Trophoblast cell (in vitro differentiated cells and primary cell): ENCODE measurements at regions not wholly inside any gene's neighbourhood (a gene's known extent, or its start where the extent isn't known, plus 50 kb on each side); places are given as distances from the start of the nearest gene placed in this dataset.
A peak's percentile ranks its signal among the peaks of the same experiment; 100 is the strongest.

ENCODE experiments used
- DNase-seq, 2 donors: peaks; one replicate each; pipeline ENCODE4 v3.0.0-alpha.2; 2016
- H2AFZ ChIP-seq: 2 replicates; pipeline ENCODE4 v1.6.1; 2013; ENCODE audit warnings: low read length, moderate library complexity, mild to moderate bottlenecking; ENCODE audit not compliant: insufficient read depth, poor library complexity
- H2AK5ac ChIP-seq: 2 replicates; pipeline ENCODE4 v1.6.1; 2013; ENCODE audit warnings: mild to moderate bottlenecking, low read length
- H2BK120ac ChIP-seq: 2 replicates; pipeline ENCODE4 v1.6.1; 2013; ENCODE audit warnings: low read length, mild to moderate bottlenecking, moderate library complexity; ENCODE audit not compliant: insufficient read depth, poor library complexity
- H2BK12ac ChIP-seq: 2 replicates; pipeline ENCODE4 v1.6.1; 2013; ENCODE audit warnings: mild to moderate bottlenecking, low read length, moderate library complexity
- H2BK5ac ChIP-seq: 2 replicates; pipeline ENCODE4 v1.6.1; 2013; ENCODE audit warnings: low read length, low read depth, moderate library complexity, mild to moderate bottlenecking; ENCODE audit not compliant: poor library complexity
- H3K14ac ChIP-seq: 2 replicates; pipeline ENCODE4 v1.6.1; 2013; ENCODE audit warnings: mild to moderate bottlenecking, low read length
- H3K18ac ChIP-seq: 2 replicates; pipeline ENCODE4 v1.6.1; 2013; ENCODE audit warnings: mild to moderate bottlenecking, low read length
- H3K23ac ChIP-seq: 2 replicates; pipeline ENCODE4 v1.6.1; 2013; ENCODE audit warnings: low read length
- H3K27ac ChIP-seq: 2 replicates; pipeline ENCODE4 v1.5.1; 2013; ENCODE audit warnings: low read depth, mild to moderate bottlenecking, inconsistent platforms, low read length, moderate library complexity
- H3K27me3 ChIP-seq: 2 replicates; pipeline ENCODE4 v1.6.1; 2013; ENCODE audit warnings: inconsistent platforms, mild to moderate bottlenecking, low read length, moderate library complexity; ENCODE audit not compliant: insufficient read depth
- H3K36me3 ChIP-seq, 2 experiments: 1 replicate in 1 of 2; 2 replicates in 1 of 2; pipeline ENCODE4 v1.6.1; 2013; ENCODE audit warnings: low read length in 2 of 2, mild to moderate bottlenecking in 2 of 2, moderate library complexity in 1 of 2; ENCODE audit not compliant: insufficient read depth in 2 of 2, control insufficient read depth in 1 of 2
- H3K4ac ChIP-seq: 2 replicates; pipeline ENCODE4 v1.6.1; 2013; ENCODE audit warnings: low read depth, mild to moderate bottlenecking, low read length, moderate library complexity
- H3K4me1 ChIP-seq, 2 experiments: 1 replicate in 1 of 2; 2 replicates in 1 of 2; pipeline ENCODE4 v1.6.1; 2013; ENCODE audit warnings: low read length in 2 of 2, mild to moderate bottlenecking in 2 of 2, moderate library complexity in 1 of 2; ENCODE audit not compliant: insufficient read depth in 2 of 2, control insufficient read depth in 1 of 2
- H3K4me2 ChIP-seq: 2 replicates; pipeline ENCODE4 v1.6.1; 2013; ENCODE audit warnings: inconsistent platforms, mild to moderate bottlenecking, low read length, moderate library complexity
- H3K4me3 ChIP-seq: 2 replicates; pipeline ENCODE4 v1.5.1; 2013; ENCODE audit warnings: mild to moderate bottlenecking, low read depth, low read length, inconsistent platforms
- H3K79me1 ChIP-seq: one replicate; pipeline ENCODE4 v1.6.1; 2013; ENCODE audit warnings: low read length
- H3K79me2 ChIP-seq: 2 replicates; pipeline ENCODE4 v1.6.1; 2013; ENCODE audit warnings: low read length, mild to moderate bottlenecking; ENCODE audit not compliant: control insufficient read depth, insufficient read depth, poor library complexity
- H3K9ac ChIP-seq: 2 replicates; pipeline ENCODE4 v1.6.1; 2013; ENCODE audit warnings: mild to moderate bottlenecking, low read length
- H3K9me3 ChIP-seq: 2 replicates; pipeline ENCODE4 v1.6.1; 2013; ENCODE audit warnings: low read depth, mild to moderate bottlenecking, control low read depth, inconsistent platforms, low read length; ENCODE audit not compliant: insufficient read depth
- H4K12ac ChIP-seq: 2 replicates; pipeline ENCODE4 v1.6.1; 2013; ENCODE audit warnings: low read depth, mild to moderate bottlenecking, low read length, moderate library complexity
- H4K8ac ChIP-seq: 2 replicates; pipeline ENCODE4 v1.6.1; 2013; ENCODE audit warnings: low read depth, mild to moderate bottlenecking, low read length, moderate library complexity
- H4K91ac ChIP-seq: one replicate; pipeline ENCODE4 v1.6.1; 2013; ENCODE audit warnings: low read depth, mild to moderate bottlenecking, low read length, moderate library complexity
- WGBS: extraction: QIAGEN DNeasy Blood & Tissue Kit; methylation state at CpG from one replicate; pipeline ENCODE4 v1.1.7; 2013; ENCODE audit warnings: missing lambda C conversion rate; ENCODE audit not compliant: insufficient read length, insufficient coverage; ENCODE audit errors: extremely low coverage; 5-methylcytosine and 5-hydroxymethylcytosine counted together

- H2AFZ ChIP-seq = no peak overlapping the region
- no peak overlapping the region for H3K18ac ChIP-seq
- H3K14ac ChIP-seq = no peak overlapping the region
- no peaks in the 10 kb centered on the region for H3K27me3 ChIP-seq
- no CpG with 5 or more reads among the region's 2 CpGs for WGBS
- H2BK12ac ChIP-seq = no peak overlapping the region
- no peaks in the 10 kb centered on the region for H3K4me1 ChIP-seq
- no peak overlapping the region for H2BK120ac ChIP-seq
- H3K4me3 ChIP-seq = no peak overlapping the region
- no peak overlapping the region for H3K4me2 ChIP-seq
- no peak for DNase-seq
- no peak overlapping the region for H4K8ac ChIP-seq
- no peak overlapping the region for H2AK5ac ChIP-seq
- H3K36me3 ChIP-seq = no peaks in the 10 kb centered on the region
- H4K12ac ChIP-seq = no peak overlapping the region
- no peak overlapping the region for H2BK5ac ChIP-seq
- H3K9me3 ChIP-seq = peaks cover 3% of the 10 kb centered on the region
- H3K23ac ChIP-seq = no peak overlapping the region
- no peak overlapping the region for H3K4ac ChIP-seq
- H4K91ac ChIP-seq = no peak overlapping the region
- H3K27ac ChIP-seq = no peak overlapping the region
- no peaks in the 10 kb centered on the region for H3K79me1 ChIP-seq
- no peak overlapping the region for H3K9ac ChIP-seq
- no peaks in the 10 kb centered on the region for H3K79me2 ChIP-seq
Observed at GRCh38 chr10:30560326-30560725, 69.2 kb downstream of the LYZL2 start.

GRCh38 chr10:30559180-30559579 lies 70.4 kb downstream of the LYZL2 start:
- H2BK5ac ChIP-seq = no peak overlapping the region
- H3K4me1 ChIP-seq = peaks cover 0 to under 1% of the 10 kb centered on the region in 2 experiments
- no peaks in the 10 kb centered on the region for H3K79me1 ChIP-seq
- no peak overlapping the region for H2AK5ac ChIP-seq
- no peak overlapping the region for H2BK120ac ChIP-seq
- no peak overlapping the region for H2BK12ac ChIP-seq
- no peaks in the 10 kb centered on the region for H3K79me2 ChIP-seq
- no peak overlapping the region for H4K8ac ChIP-seq
- H3K4me3 ChIP-seq = no peak overlapping the region
- H3K9me3 ChIP-seq = peaks cover 3% of the 10 kb centered on the region
- no peak overlapping the region for H3K4me2 ChIP-seq
- H3K27me3 ChIP-seq = no peaks in the 10 kb centered on the region
- H4K12ac ChIP-seq = no peak overlapping the region
- no peak for DNase-seq
- H3K23ac ChIP-seq = no peak overlapping the region
- no peak overlapping the region for H3K18ac ChIP-seq
- no peak overlapping the region for H4K91ac ChIP-seq
- no CpG with 5 or more reads among the region's 9 CpGs for WGBS
- H3K36me3 ChIP-seq = no peaks in the 10 kb centered on the region
- no peak overlapping the region for H3K27ac ChIP-seq
- no peak overlapping the region for H3K9ac ChIP-seq
- H3K14ac ChIP-seq = no peak overlapping the region
- H3K4ac ChIP-seq = no peak overlapping the region
- no peak overlapping the region for H2AFZ ChIP-seq

- Histone ChIP-seq H3K18ac (no peak overlapping the region), H3K4me2 (no peak overlapping the region), H3K4me1 (peaks cover 3 to 5% of the 10 kb centered on the region in 2 experiments), H3K36me3 (no peaks in the 10 kb centered on the region), H3K4ac (no peak overlapping the region), H4K91ac (no peak overlapping the region), H4K12ac (no peak overlapping the region), H3K9ac (no peak overlapping the region), H3K14ac (no peak overlapping the region), H2BK120ac (no peak overlapping the region), H3K27me3 (no peaks in the 10 kb centered on the region), H3K79me2 (no peaks in the 10 kb centered on the region), H3K4me3 (no peak overlapping the region), H2AFZ (no peak overlapping the region), H2AK5ac (no peak overlapping the region), H2BK5ac (no peak overlapping the region), H3K9me3 (peaks cover 3% of the 10 kb centered on the region), H3K27ac (no peak overlapping the region), H4K8ac (no peak overlapping the region), H3K23ac (no peak overlapping the region), H3K79me1 (no peaks in the 10 kb centered on the region), H2BK12ac (no peak overlapping the region)
- no peak for DNase-seq
- WGBS = no CpG with 5 or more reads among the region's 14 CpGs
Observed at GRCh38 chr10:30558411-30558810, 71.1 kb downstream of the LYZL2 start.

GRCh38 chr10:30557884-30558283 lies 71.7 kb downstream of the LYZL2 start:
- no peak overlapping the region for H4K12ac ChIP-seq
- H3K4me3 ChIP-seq = no peak overlapping the region
- H3K14ac ChIP-seq = no peak overlapping the region
- DNase-seq = peak; percentile 36 to 74
- no peaks in the 10 kb centered on the region for H3K36me3 ChIP-seq
- no peak overlapping the region for H3K18ac ChIP-seq
- no peak overlapping the region for H3K9ac ChIP-seq
- no peak overlapping the region for H4K91ac ChIP-seq
- peaks cover 3% of the 10 kb centered on the region for H3K9me3 ChIP-seq
- no peak overlapping the region for H2AFZ ChIP-seq
- no peaks in the 10 kb centered on the region for H3K27me3 ChIP-seq
- H3K79me2 ChIP-seq = no peaks in the 10 kb centered on the region
- H2BK12ac ChIP-seq = no peak overlapping the region
- peaks cover 3 to 8% of the 10 kb centered on the region in 2 experiments for H3K4me1 ChIP-seq
- no peak overlapping the region for H3K23ac ChIP-seq
- no CpG with 5 or more reads among the region's 8 CpGs for WGBS
- H3K79me1 ChIP-seq = no peaks in the 10 kb centered on the region
- no peak overlapping the region for H4K8ac ChIP-seq
- H2BK120ac ChIP-seq = no peak overlapping the region
- no peak overlapping the region for H2AK5ac ChIP-seq
- H3K4me2 ChIP-seq = no peak overlapping the region
- H2BK5ac ChIP-seq = no peak overlapping the region
- H3K4ac ChIP-seq = no peak overlapping the region
- H3K27ac ChIP-seq = no peak overlapping the region
